ENCODE measurements at regions not wholly inside any gene's neighbourhood (a gene's known extent, or its start where the extent isn't known, plus 50 kb on each side); places are given as distances from the start of the nearest gene placed in this dataset.

GRCh38 chr2:146385031-146385430 lies 1459.8 kb upstream of the ACVR2A start:
- TF ChIP-seq, protein P1, sequence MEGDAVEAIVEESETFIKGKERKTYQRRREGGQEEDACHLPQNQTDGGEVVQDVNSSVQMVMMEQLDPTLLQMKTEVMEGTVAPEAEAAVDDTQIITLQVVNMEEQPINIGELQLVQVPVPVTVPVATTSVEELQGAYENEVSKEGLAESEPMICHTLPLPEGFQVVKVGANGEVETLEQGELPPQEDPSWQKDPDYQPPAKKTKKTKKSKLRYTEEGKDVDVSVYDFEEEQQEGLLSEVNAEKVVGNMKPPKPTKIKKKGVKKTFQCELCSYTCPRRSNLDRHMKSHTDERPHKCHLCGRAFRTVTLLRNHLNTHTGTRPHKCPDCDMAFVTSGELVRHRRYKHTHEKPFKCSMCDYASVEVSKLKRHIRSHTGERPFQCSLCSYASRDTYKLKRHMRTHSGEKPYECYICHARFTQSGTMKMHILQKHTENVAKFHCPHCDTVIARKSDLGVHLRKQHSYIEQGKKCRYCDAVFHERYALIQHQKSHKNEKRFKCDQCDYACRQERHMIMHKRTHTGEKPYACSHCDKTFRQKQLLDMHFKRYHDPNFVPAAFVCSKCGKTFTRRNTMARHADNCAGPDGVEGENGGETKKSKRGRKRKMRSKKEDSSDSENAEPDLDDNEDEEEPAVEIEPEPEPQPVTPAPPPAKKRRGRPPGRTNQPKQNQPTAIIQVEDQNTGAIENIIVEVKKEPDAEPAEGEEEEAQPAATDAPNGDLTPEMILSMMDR (conservative IDR thresholded peaks at IDR 0.05) = no peak
- TF ChIP-seq EZH2 (IDR thresholded peaks at IDR 0.05; ENCODE audit: low read depth) = no peak
